SK-N-SH treated with all-trans-retinoic acid at 6 μM for 48 hours (cell line): ENCODE measurements at regions not wholly inside any gene's neighbourhood (a gene's known extent, or its start where the extent isn't known, plus 50 kb on each side); places are given as distances from the start of the nearest gene placed in this dataset.

ENCODE experiments used
- ATAC-seq: fragments of 200-7000 bp; cut with Tn5 transposase; 3 replicates; pipeline ENCODE4 v1.9.1; 2020; ENCODE audit warnings: mild to moderate bottlenecking, moderate library complexity
- BACH2 ChIP-seq: fragments of 250-450 bp; sonication (Bioruptor Pico); IDR thresholded peaks from 2 replicates; pipeline ENCODE4 v1.9.0; 2021; ENCODE audit warnings: mild to moderate bottlenecking, borderline replicate concordance
- CSDC2 ChIP-seq: fragments of 250-450 bp; sonication (Bioruptor Pico); IDR thresholded peaks from 2 replicates; pipeline ENCODE4 v1.5.0; 2020; ENCODE audit warnings: mild to moderate bottlenecking, moderate library complexity
- ESRRG ChIP-seq: fragments of 250-450 bp; sonication (Bioruptor Pico); IDR thresholded peaks from 2 replicates; pipeline ENCODE4 v1.6.1; 2021; ENCODE audit warnings: mild to moderate bottlenecking
- GLIS3 ChIP-seq: fragments of 250-450 bp; sonication (Bioruptor Pico); IDR thresholded peaks from 2 replicates; pipeline ENCODE4 v1.5.0; 2020; ENCODE audit warnings: mild to moderate bottlenecking, moderate library complexity
- ISL1 ChIP-seq: fragments of 250-450 bp; sonication (Bioruptor Pico); IDR thresholded peaks from 2 replicates; pipeline ENCODE4 v2.1.2; 2022; ENCODE audit warnings: mild to moderate bottlenecking, moderate library complexity
- OSR1 ChIP-seq: fragments of 250-450 bp; sonication (Bioruptor Pico); IDR thresholded peaks from 2 replicates; pipeline ENCODE4 v1.8.0; 2022; ENCODE audit warnings: moderate library complexity, mild to moderate bottlenecking, inconsistent platforms
- PPARA ChIP-seq: fragments of 250-450 bp; sonication (Bioruptor Pico); IDR thresholded peaks from 2 replicates; pipeline ENCODE4 v1.5.0; 2020; ENCODE audit warnings: mild to moderate bottlenecking, borderline replicate concordance
- RARB ChIP-seq: fragments of 250-450 bp; sonication (Bioruptor Pico); IDR thresholded peaks from 2 replicates; pipeline ENCODE4 v1.8.0; 2021; ENCODE audit warnings: mild to moderate bottlenecking, moderate library complexity
- SNAI2 ChIP-seq: fragments of 250-450 bp; sonication (Bioruptor Pico); IDR thresholded peaks from 2 replicates; pipeline ENCODE4 v1.5.0; 2020; ENCODE audit warnings: mild to moderate bottlenecking, moderate library complexity
- TCF4 ChIP-seq: fragments of 250-450 bp; sonication (Bioruptor Pico); IDR thresholded peaks from 2 replicates; pipeline ENCODE4 v1.8.0; 2021; ENCODE audit warnings: mild to moderate bottlenecking, moderate library complexity, borderline replicate concordance
- TOX ChIP-seq: fragments of 250-450 bp; sonication (Bioruptor Pico); IDR thresholded peaks from 2 replicates; pipeline ENCODE4 v1.8.0; 2021; ENCODE audit warnings: mild to moderate bottlenecking, moderate library complexity, borderline replicate concordance
- ZC3H10 ChIP-seq: fragments of 250-450 bp; sonication (Bioruptor Pico); IDR thresholded peaks from 2 replicates; pipeline ENCODE4 v1.5.1; 2021; ENCODE audit warnings: mild to moderate bottlenecking, moderate library complexity
- ZFP3 ChIP-seq: fragments of 250-450 bp; sonication (Bioruptor Pico); IDR thresholded peaks from 2 replicates; pipeline ENCODE4 v1.5.0; 2020; ENCODE audit warnings: mild to moderate bottlenecking, moderate library complexity
- ZFP30 ChIP-seq: fragments of 450-650 bp; formaldehyde crosslinking; IDR thresholded peaks from 2 replicates; pipeline ENCODE4 v1.5.0; 2022; ENCODE audit warnings: mild to moderate bottlenecking, moderate library complexity
- ZNF565 ChIP-seq: fragments of 450-650 bp; formaldehyde crosslinking; conservative IDR thresholded peaks from 2 replicates; pipeline ENCODE4 v1.5.0; 2020; ENCODE audit warnings: low read depth, mild to moderate bottlenecking, moderate library complexity
- ZNF70 ChIP-seq: fragments of 450-650 bp; formaldehyde crosslinking; IDR thresholded peaks from 2 replicates; pipeline ENCODE4 v1.5.0; 2020; ENCODE audit warnings: mild to moderate bottlenecking, moderate library complexity
- ZNF8 ChIP-seq: fragments of 450-650 bp; formaldehyde crosslinking; IDR thresholded peaks from 2 replicates; pipeline ENCODE4 v1.5.0; 2020; ENCODE audit warnings: mild to moderate bottlenecking, moderate library complexity
- TF ChIP-seq, protein P1 (sequence below): fragments of 250-450 bp; sonication (Bioruptor Pico); IDR thresholded peaks from 2 replicates; pipeline ENCODE4 v1.5.1; 2021; ENCODE audit warnings: mild to moderate bottlenecking, moderate library complexity
- TF ChIP-seq, protein P2 (sequence below): fragments of 250-450 bp; sonication (Bioruptor Pico); IDR thresholded peaks from 2 replicates; pipeline ENCODE4 v1.5.0; 2020; ENCODE audit warnings: mild to moderate bottlenecking, moderate library complexity
- TF ChIP-seq, protein P3 (sequence below): fragments of 250-450 bp; sonication (Bioruptor Pico); IDR thresholded peaks from 2 replicates; pipeline ENCODE4 v1.8.0; 2020; ENCODE audit warnings: mild to moderate bottlenecking, moderate library complexity, borderline replicate concordance
- TF ChIP-seq, protein P4 (sequence below): fragments of 250-450 bp; sonication (Bioruptor Pico); IDR thresholded peaks from 2 replicates; pipeline ENCODE4 v1.5.1; 2020; ENCODE audit warnings: low read depth, mild to moderate bottlenecking, moderate library complexity
- TF ChIP-seq, protein P5 (sequence below): fragments of 250-450 bp; sonication (Bioruptor Pico); IDR thresholded peaks from 2 replicates; pipeline ENCODE4 v1.8.0; 2021; ENCODE audit warnings: low read depth, mild to moderate bottlenecking, moderate library complexity, borderline replicate concordance

DNA sequence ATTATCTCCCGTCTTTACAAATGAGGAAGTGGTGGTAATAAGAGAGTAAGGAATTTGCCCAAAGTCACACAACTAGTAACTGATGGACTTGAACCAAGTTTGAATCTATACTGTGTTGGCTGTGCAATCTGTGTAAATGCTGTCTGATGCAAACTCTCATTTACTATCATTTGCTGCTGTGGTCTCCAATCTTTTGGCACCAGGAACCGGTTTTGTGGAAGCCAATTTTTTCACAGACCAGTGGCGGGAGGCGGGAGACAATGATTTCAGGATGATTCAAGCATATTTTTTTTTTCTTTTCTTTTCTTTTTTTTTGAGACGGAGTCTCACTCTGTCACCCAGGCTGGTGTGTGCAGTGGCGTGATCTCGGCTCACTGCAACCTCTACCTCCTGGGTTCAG, 450.0 kb upstream of the FZD8 start:
- TF ChIP-seq ZFP3 (CRISPR knock-in tag) = no peak
- no peak for ATAC-seq

DNA sequence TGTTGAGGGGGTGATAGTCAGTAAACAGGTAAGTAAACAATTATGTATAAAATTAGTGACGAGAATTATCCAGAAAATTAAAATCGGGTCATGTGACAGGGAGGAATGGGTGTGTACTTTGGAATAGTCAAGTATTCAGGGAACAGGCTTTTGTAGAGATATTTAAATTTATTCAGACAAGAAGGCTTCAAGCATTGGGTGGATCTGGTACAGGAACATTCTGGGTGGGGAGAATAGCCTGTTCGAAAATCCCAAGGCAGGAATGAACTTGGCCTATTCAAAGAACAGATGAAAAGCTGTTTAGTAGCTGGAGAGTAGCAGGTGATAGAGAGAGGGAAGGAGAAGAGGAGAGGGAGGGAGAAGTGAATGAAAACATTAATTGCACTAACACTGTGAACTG, 448.9 kb upstream of the FZD8 start:
- no peak for ATAC-seq
- TF ChIP-seq GLIS3 (CRISPR knock-in tag) (no peak), BACH2 (no peak), TOX (no peak), SNAI2 (CRISPR knock-in tag) (no peak), ZNF70 (CRISPR knock-in tag) (no peak), RARB (CRISPR knock-in tag) (no peak), ISL1 (CRISPR knock-in tag) (no peak), ESRRG (CRISPR knock-in tag) (no peak), ZNF565 (CRISPR knock-in tag) (no peak), PPARA (CRISPR knock-in tag) (no peak), ZFP30 (no peak)
- TF ChIP-seq, protein P1, sequence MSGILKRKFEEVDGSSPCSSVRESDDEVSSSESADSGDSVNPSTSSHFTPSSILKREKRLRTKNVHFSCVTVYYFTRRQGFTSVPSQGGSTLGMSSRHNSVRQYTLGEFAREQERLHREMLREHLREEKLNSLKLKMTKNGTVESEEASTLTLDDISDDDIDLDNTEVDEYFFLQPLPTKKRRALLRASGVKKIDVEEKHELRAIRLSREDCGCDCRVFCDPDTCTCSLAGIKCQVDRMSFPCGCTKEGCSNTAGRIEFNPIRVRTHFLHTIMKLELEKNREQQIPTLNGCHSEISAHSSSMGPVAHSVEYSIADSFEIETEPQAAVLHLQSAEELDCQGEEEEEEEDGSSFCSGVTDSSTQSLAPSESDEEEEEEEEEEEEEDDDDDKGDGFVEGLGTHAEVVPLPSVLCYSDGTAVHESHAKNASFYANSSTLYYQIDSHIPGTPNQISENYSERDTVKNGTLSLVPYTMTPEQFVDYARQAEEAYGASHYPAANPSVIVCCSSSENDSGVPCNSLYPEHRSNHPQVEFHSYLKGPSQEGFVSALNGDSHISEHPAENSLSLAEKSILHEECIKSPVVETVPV (CRISPR knock-in tag) = no peak
- TF ChIP-seq, protein P2, sequence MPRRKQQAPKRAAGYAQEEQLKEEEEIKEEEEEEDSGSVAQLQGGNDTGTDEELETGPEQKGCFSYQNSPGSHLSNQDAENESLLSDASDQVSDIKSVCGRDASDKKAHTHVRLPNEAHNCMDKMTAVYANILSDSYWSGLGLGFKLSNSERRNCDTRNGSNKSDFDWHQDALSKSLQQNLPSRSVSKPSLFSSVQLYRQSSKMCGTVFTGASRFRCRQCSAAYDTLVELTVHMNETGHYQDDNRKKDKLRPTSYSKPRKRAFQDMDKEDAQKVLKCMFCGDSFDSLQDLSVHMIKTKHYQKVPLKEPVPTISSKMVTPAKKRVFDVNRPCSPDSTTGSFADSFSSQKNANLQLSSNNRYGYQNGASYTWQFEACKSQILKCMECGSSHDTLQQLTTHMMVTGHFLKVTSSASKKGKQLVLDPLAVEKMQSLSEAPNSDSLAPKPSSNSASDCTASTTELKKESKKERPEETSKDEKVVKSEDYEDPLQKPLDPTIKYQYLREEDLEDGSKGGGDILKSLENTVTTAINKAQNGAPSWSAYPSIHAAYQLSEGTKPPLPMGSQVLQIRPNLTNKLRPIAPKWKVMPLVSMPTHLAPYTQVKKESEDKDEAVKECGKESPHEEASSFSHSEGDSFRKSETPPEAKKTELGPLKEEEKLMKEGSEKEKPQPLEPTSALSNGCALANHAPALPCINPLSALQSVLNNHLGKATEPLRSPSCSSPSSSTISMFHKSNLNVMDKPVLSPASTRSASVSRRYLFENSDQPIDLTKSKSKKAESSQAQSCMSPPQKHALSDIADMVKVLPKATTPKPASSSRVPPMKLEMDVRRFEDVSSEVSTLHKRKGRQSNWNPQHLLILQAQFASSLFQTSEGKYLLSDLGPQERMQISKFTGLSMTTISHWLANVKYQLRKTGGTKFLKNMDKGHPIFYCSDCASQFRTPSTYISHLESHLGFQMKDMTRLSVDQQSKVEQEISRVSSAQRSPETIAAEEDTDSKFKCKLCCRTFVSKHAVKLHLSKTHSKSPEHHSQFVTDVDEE = no peak
- TF ChIP-seq, protein P3, sequence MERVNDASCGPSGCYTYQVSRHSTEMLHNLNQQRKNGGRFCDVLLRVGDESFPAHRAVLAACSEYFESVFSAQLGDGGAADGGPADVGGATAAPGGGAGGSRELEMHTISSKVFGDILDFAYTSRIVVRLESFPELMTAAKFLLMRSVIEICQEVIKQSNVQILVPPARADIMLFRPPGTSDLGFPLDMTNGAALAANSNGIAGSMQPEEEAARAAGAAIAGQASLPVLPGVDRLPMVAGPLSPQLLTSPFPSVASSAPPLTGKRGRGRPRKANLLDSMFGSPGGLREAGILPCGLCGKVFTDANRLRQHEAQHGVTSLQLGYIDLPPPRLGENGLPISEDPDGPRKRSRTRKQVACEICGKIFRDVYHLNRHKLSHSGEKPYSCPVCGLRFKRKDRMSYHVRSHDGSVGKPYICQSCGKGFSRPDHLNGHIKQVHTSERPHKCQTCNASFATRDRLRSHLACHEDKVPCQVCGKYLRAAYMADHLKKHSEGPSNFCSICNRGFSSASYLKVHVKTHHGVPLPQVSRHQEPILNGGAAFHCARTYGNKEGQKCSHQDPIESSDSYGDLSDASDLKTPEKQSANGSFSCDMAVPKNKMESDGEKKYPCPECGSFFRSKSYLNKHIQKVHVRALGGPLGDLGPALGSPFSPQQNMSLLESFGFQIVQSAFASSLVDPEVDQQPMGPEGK = no peak
- TF ChIP-seq, protein P4, sequence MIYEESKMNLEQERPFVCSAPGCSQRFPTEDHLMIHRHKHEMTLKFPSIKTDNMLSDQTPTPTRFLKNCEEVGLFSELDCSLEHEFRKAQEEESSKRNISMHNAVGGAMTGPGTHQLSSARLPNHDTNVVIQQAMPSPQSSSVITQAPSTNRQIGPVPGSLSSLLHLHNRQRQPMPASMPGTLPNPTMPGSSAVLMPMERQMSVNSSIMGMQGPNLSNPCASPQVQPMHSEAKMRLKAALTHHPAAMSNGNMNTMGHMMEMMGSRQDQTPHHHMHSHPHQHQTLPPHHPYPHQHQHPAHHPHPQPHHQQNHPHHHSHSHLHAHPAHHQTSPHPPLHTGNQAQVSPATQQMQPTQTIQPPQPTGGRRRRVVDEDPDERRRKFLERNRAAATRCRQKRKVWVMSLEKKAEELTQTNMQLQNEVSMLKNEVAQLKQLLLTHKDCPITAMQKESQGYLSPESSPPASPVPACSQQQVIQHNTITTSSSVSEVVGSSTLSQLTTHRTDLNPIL = no peak

DNA sequence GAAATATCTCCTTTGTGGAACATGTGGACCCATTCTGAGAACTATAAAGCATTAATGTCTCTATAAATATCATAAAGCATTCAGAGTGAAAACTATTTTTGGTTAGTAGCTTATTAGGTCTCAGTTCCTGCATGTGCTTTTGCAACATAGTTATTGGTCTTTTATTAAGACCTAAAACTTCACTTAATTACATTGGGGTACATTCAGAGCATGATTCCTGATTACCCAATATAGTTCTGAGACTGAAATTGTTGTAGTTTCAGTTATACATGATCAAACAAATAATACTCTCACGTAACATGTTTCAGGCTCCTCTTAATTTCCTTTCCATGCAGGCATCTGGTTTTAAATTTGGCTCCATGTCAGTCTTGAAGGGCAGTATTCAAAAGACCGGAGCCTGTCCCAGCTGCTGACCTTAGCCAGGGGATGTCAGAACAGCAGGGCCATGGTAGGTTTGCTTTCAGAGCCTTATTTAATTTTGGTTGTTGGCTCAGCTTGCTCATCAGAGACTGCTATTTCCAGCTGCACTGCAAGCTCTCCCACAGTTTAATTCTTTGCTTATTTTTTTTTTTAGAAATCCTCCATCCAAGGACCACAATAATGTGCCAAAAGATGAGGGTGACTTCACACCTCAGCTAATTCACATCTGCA, 447.8 kb upstream of the FZD8 start:
- no peak for ATAC-seq
- no peak for TF ChIP-seq ZFP3 (CRISPR knock-in tag)
- no peak for TF ChIP-seq ISL1 (CRISPR knock-in tag)
- no peak for TF ChIP-seq BACH2
- no peak for TF ChIP-seq PPARA (CRISPR knock-in tag)
- TF ChIP-seq, all 23 proteins: peak for 0

DNA sequence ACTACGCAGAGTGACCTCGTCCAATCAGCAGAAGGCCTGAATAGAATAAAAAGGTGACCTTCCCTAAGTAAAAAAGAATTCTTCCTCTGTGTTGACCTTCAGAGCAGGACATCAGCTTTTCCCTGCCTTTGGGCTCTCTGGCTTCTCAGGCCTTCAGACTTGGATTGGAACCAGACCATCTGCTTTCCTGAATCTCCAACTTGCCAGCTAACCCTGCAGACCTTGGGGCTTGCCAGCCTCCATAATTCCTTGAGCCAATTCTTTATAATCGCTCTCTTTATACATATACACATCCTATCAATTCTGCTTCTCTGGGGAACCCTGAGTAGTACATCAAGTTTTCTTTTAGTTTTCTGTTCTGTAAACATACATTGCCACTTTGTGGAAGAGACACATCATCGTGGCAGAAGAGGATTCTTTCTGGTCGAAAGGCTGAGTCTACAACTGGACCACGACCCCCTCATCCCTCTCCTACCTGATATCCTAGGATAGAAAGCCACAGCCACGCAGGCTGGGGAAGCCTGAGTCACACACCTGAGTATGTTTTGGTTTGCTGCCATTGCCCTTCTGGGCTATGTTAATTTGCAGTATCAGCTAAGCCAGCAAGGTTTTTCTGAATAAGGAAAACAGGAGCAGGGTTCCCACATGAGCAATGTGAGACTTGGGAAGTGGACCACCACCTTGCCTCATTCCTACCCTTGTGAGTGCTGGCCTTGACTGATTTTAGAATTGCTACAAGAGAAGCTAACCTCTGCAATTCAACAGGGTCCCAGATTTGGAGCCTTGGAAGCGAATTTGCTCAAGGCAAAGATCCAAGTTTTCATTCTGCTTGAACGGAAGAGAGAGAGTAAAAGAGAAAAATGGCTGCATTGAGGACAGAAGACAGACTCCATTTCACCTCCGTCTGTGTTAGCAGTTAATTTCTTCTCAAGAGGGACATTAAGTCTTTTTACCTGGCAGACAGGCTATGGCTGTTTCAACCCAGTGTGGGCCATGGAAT, 445.2 kb upstream of the FZD8 start:
- no peak for ATAC-seq
- TF ChIP-seq ZFP3 (CRISPR knock-in tag) = no peak
- no peak for TF ChIP-seq BACH2
- TF ChIP-seq, protein P4 = no peak
- TF ChIP-seq ZFP30 = no peak
- TF ChIP-seq, protein P3 = no peak
- TF ChIP-seq CSDC2 (CRISPR knock-in tag) = no peak
- TF ChIP-seq TCF4 = no peak
- TF ChIP-seq TOX = no peak
- TF ChIP-seq RARB (CRISPR knock-in tag) = no peak
- TF ChIP-seq, protein P5, sequence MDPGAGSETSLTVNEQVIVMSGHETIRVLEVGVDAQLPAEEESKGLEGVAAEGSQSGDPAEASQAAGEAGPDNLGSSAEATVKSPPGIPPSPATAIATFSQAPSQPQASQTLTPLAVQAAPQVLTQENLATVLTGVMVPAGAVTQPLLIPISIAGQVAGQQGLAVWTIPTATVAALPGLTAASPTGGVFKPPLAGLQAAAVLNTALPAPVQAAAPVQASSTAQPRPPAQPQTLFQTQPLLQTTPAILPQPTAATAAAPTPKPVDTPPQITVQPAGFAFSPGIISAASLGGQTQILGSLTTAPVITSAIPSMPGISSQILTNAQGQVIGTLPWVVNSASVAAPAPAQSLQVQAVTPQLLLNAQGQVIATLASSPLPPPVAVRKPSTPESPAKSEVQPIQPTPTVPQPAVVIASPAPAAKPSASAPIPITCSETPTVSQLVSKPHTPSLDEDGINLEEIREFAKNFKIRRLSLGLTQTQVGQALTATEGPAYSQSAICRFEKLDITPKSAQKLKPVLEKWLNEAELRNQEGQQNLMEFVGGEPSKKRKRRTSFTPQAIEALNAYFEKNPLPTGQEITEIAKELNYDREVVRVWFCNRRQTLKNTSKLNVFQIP (CRISPR knock-in tag) = no peak
- no peak for TF ChIP-seq ZNF8 (CRISPR knock-in tag)
- no peak for TF ChIP-seq ZC3H10 (CRISPR knock-in tag)
- no peak for TF ChIP-seq OSR1 (CRISPR knock-in tag)
- no peak for TF ChIP-seq ZNF70 (CRISPR knock-in tag)
